Stomach (tissue), 8 donors: ENCODE measurements at regions not wholly inside any gene's neighbourhood (a gene's known extent, or its start where the extent isn't known, plus 50 kb on each side); places are given as distances from the start of the nearest gene placed in this dataset.

ENCODE experiments used
- DNase-seq, 2 donors: peaks; one replicate each; pipeline versions ENCODE4 v3.0.0 to v3.0.0-alpha.2; 2013 to 2019
- H3K27ac ChIP-seq, 5 donors: fragments of 200-600 bp in 4 of 5; sonication (generic) in 4 of 5; one replicate each; pipeline ENCODE4 v1.5.1; 2013 to 2019; ENCODE audit warnings: mild to moderate bottlenecking in 1 of 5, moderate library complexity in 1 of 5
- H3K27me3 ChIP-seq, 3 donors: fragments of 200-600 bp; sonication (generic); one replicate each; pipeline ENCODE4 v1.5.1; 2017 to 2019; ENCODE audit warnings: mixed run types in 1 of 3
- H3K36me3 ChIP-seq, 4 donors: fragments of 200-600 bp; sonication (generic); 1 replicate in 3 of 4; 2 replicates in 1 of 4; pipeline ENCODE4 v1.5.1; 2016 to 2019
- H3K4me1 ChIP-seq, 4 donors: fragments of 200-600 bp; sonication (generic); one replicate each; pipeline ENCODE4 v1.5.1; 2016 to 2019
- H3K4me3 ChIP-seq, 4 donors: fragments of 200-600 bp; sonication (generic) in 3 of 4; one replicate each; pipeline ENCODE4 v1.5.1; 2016 to 2019; ENCODE audit warnings: mild to moderate bottlenecking in 1 of 4
- H3K9me3 ChIP-seq, 4 donors: fragments of 200-600 bp; sonication (generic); one replicate each; pipeline ENCODE4 v1.5.1; 2016 to 2019
- EP300 ChIP-seq: sonication (generic); formaldehyde crosslinking; IDR thresholded peaks from one replicate; pipeline ENCODE4 v1.6.1; 2017; ENCODE audit warnings: antibody characterized with exemption
- POLR2A ChIP-seq, 4 donors: fragments of 450-650 bp; IDR thresholded peaks; one replicate each; pipeline ENCODE4 v1.6.1; 2016; ENCODE audit warnings: antibody characterized with exemption in 4 of 4, control low read depth in 2 of 4, mild to moderate bottlenecking in 1 of 4, moderate library complexity in 1 of 4
- POLR2AphosphoS5 ChIP-seq, 3 donors: sonication (generic); formaldehyde crosslinking; IDR thresholded peaks; one replicate each; pipeline ENCODE4 v1.6.1; 2016; ENCODE audit warnings: antibody characterized with exemption in 3 of 3
- WGBS, 5 donors: extraction: QIAGEN DNeasy Blood & Tissue Kit in 3 of 5; methylation state at CpG; one replicate each; pipeline versions ENCODE4 v1.1.5 to v1.1.7; 2013 to 2018; 5-methylcytosine and 5-hydroxymethylcytosine counted together
- intact Hi-C: fragments of 100-400 bp; cut with DNase I; formaldehyde crosslinking; loops from one replicate; pipeline ENCODE4 v1.15.1; 2023; ENCODE audit warnings: low total_unique reads
- TF ChIP-seq, protein P1 (sequence below), 7 experiments: fragments of 450-650 bp in 4 of 7; fragments of 200-600 bp in 3 of 7; sonication (generic) in 3 of 7; IDR thresholded peaks; one replicate each; pipeline ENCODE4 v1.5.1; 2016 to 2019; ENCODE audit warnings: antibody characterized with exemption in 7 of 7, control low read depth in 2 of 7, mild to moderate bottlenecking in 1 of 7
- donor health status: healthy with polysubstance abuse.
- donor health status: Bipolar disorder and iron deficiency.
- donor health status: healthy.

DNA sequence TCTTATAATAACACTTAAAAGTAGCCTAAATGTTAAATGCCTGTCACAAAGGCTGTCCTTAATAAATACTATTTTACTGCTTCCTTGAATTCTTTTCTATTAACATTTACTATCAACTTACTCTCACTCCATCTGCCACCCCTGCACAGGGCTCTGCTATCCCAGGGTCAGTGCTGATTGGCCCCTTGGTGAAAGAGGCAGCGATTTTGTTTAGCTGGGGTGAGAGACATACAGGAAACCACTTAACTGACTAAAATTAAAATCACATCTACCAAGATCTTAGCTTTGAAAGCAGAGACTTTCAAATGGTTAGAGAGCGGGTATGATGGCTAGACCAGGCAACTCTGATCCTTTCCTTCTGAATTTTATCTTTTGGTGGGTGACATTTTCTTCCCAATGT lies 149.9 kb upstream of the HTR2A start:
- peaks cover 0 to 13% (median 5%) of the 10 kb centered on the region in 4 donors for H3K4me1 ChIP-seq
- no peak overlapping the region for H3K4me3 ChIP-seq
- intact Hi-C loops = no loop called here
- no peaks in the 10 kb centered on the region for H3K27me3 ChIP-seq
- H3K36me3 ChIP-seq = no peaks in the 10 kb centered on the region
- DNase-seq = no peak
- H3K9me3 ChIP-seq = no peaks in the 10 kb centered on the region
- H3K27ac ChIP-seq = no peak overlapping the region
- 69 to 86% (median 77%) methylated on average over 2 of the region's 2 CpGs for WGBS, 5 donors
- TF ChIP-seq, protein P1, sequence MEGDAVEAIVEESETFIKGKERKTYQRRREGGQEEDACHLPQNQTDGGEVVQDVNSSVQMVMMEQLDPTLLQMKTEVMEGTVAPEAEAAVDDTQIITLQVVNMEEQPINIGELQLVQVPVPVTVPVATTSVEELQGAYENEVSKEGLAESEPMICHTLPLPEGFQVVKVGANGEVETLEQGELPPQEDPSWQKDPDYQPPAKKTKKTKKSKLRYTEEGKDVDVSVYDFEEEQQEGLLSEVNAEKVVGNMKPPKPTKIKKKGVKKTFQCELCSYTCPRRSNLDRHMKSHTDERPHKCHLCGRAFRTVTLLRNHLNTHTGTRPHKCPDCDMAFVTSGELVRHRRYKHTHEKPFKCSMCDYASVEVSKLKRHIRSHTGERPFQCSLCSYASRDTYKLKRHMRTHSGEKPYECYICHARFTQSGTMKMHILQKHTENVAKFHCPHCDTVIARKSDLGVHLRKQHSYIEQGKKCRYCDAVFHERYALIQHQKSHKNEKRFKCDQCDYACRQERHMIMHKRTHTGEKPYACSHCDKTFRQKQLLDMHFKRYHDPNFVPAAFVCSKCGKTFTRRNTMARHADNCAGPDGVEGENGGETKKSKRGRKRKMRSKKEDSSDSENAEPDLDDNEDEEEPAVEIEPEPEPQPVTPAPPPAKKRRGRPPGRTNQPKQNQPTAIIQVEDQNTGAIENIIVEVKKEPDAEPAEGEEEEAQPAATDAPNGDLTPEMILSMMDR (IDR thresholded peaks at IDR 0.05) = no peak
- TF ChIP-seq EP300 (no peak), POLR2A (IDR thresholded peaks at IDR 0.05) (no peak), POLR2AphosphoS5 (IDR thresholded peaks at IDR 0.05) (no peak)

DNA sequence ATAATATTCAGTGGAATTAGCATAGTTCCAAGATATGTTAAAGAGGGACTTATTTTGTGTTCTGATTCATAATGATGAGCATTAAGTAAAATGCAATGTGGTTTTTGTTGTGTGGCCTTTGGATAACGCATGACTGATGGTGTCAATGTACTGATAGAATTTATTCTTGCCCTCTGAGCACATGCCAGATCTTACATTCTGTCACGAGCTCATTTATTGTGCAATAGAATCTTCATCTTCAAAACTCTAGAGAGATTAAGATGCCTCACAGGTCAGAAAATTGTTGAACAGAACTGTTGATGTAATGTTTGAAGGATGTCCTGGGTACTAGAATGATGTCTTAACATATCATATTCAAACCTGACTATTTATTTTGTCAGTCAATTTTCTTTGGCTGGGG lies 148.0 kb upstream of the HTR2A start:
- 75 to 93% (median 83%) methylated on average over 2 of the region's 2 CpGs for WGBS, 5 donors
- Histone ChIP-seq H3K4me1 (peaks cover 0 to 13% (median 5%) of the 10 kb centered on the region in 4 donors), H3K4me3 (no peak overlapping the region), H3K36me3 (no peaks in the 10 kb centered on the region), H3K27ac (no peak overlapping the region), H3K27me3 (no peaks in the 10 kb centered on the region), H3K9me3 (no peaks in the 10 kb centered on the region)
- no peak for DNase-seq
- intact Hi-C loops = no loop called here
- TF ChIP-seq POLR2AphosphoS5 (IDR thresholded peaks at IDR 0.05) = no peak
- TF ChIP-seq, protein P1 (IDR thresholded peaks at IDR 0.05) = no peak
- no peak for TF ChIP-seq POLR2A (IDR thresholded peaks at IDR 0.05)
- TF ChIP-seq EP300 = no peak

DNA sequence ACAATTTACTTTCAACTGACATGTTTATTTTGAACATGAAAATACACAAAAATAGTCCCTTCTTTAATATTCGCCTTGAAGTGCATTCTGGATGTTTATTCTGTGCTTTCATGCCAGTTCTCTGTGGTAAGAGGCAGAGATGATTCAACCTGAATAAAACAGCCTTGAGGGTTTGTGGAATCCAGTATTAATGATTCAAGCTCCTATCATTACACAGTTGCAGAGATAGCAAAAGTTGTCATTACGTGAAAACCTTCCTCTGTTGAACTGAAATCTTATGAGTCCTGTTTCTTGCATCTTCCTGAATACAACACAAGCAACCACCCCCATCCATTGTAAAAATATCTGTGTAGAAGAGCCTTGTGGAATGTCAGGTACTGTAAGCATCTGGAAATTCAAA lies 142.3 kb upstream of the HTR2A start:
- no peaks in the 10 kb centered on the region for H3K4me1 ChIP-seq
- WGBS, 5 donors = 67 to 83% (median 77%) methylated on average over 2 of the region's 2 CpGs
- TF ChIP-seq POLR2AphosphoS5 (IDR thresholded peaks at IDR 0.05) (no peak), POLR2A (IDR thresholded peaks at IDR 0.05) (no peak), EP300 (no peak)
- TF ChIP-seq, protein P1 (IDR thresholded peaks at IDR 0.05) = no peak
- no peak overlapping the region for H3K4me3 ChIP-seq
- H3K27me3 ChIP-seq = no peaks in the 10 kb centered on the region
- H3K9me3 ChIP-seq = no peaks in the 10 kb centered on the region
- intact Hi-C loops = no loop called here
- no peak for DNase-seq
- no peaks in the 10 kb centered on the region for H3K36me3 ChIP-seq
- H3K27ac ChIP-seq = no peak overlapping the region

DNA sequence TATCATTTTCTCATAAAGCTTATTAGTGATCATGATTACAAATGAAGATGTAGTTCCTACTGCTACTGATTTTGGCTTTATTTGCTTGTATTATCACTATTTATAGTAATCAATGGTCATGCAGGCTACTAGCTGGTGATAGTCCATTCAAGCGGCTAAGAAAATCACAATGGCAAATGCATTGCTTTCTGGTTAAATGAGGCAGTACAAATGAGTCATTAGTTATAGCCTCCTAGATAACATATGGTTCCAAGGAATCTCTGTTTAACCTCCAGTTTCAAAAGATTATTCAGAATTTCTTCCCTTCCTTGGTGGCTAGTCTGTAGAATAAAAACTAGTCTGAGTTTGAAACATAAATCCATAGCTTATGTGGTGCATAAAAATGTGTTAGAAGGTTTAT lies 141.3 kb upstream of the HTR2A start:
- no peak for DNase-seq
- Histone ChIP-seq H3K4me3 (no peak overlapping the region), H3K27me3 (no peaks in the 10 kb centered on the region), H3K27ac (no peak overlapping the region), H3K9me3 (no peaks in the 10 kb centered on the region), H3K36me3 (no peaks in the 10 kb centered on the region), H3K4me1 (no peaks in the 10 kb centered on the region)
- WGBS, 5 donors = 87 to 93% (median 90%) methylated on average over 1 of the region's 1 CpG
- TF ChIP-seq POLR2AphosphoS5 (IDR thresholded peaks at IDR 0.05) = no peak
- TF ChIP-seq, protein P1 (IDR thresholded peaks at IDR 0.05) = no peak
- no peak for TF ChIP-seq POLR2A (IDR thresholded peaks at IDR 0.05)
- no peak for TF ChIP-seq EP300
- intact Hi-C loops = no loop called here
